Hepatocyte (in vitro differentiated cells): ENCODE measurements at regions not wholly inside any gene's neighbourhood (a gene's known extent, or its start where the extent isn't known, plus 50 kb on each side); places are given as distances from the start of the nearest gene placed in this dataset.

Experiments used
- DNase-seq: peaks from one replicate; pipeline ENCODE4 v3.0.0-alpha.2; 2016; ENCODE audit warnings: low spot score
- H2AFZ ChIP-seq: fragments of 200-600 bp; sonication (generic); 2 replicates; pipeline ENCODE4 v1.6.0; 2016; ENCODE audit warnings: antibody characterized with exemption, mild to moderate bottlenecking
- H3K27ac ChIP-seq: fragments of 200-600 bp; sonication (generic); 2 replicates; pipeline ENCODE4 v1.5.1; 2016; ENCODE audit warnings: mild to moderate bottlenecking
- H3K27me3 ChIP-seq: fragments of 200-600 bp; sonication (generic); 2 replicates; pipeline ENCODE4 v1.6.1; 2016
- H3K36me3 ChIP-seq: fragments of 200-600 bp; sonication (generic); replicated peaks from 2 replicates; pipeline ENCODE4 v1.5.1; 2016; ENCODE audit warnings: low read depth; ENCODE audit not compliant: insufficient read depth
- H3K4me1 ChIP-seq: fragments of 200-600 bp; sonication (generic); 2 replicates; pipeline ENCODE4 v1.5.1; 2016; ENCODE audit warnings: mild to moderate bottlenecking, moderate library complexity; ENCODE audit not compliant: insufficient read depth
- H3K4me2 ChIP-seq: fragments of 200-600 bp; sonication (generic); 2 replicates; pipeline ENCODE4 v1.6.0; 2016
- H3K4me3 ChIP-seq: fragments of 200-600 bp; sonication (generic); 2 replicates; pipeline ENCODE4 v1.5.1; 2016; ENCODE audit warnings: mild to moderate bottlenecking
- H3K79me2 ChIP-seq: fragments of 200-600 bp; sonication (generic); 2 replicates; pipeline ENCODE4 v1.6.0; 2017; ENCODE audit warnings: mild to moderate bottlenecking
- H3K9me2 ChIP-seq: fragments of 200-600 bp; sonication (generic); replicated peaks from 2 replicates; pipeline ENCODE4 v1.6.0; 2017; ENCODE audit warnings: mild to moderate bottlenecking; ENCODE audit not compliant: insufficient read depth
- H3K9me3 ChIP-seq: fragments of 200-600 bp; sonication (generic); 2 replicates; pipeline ENCODE4 v1.5.1; 2016; ENCODE audit warnings: low read depth, mild to moderate bottlenecking
- H4K20me1 ChIP-seq: fragments of 200-600 bp; sonication (generic); 2 replicates; pipeline ENCODE4 v1.6.0; 2016; ENCODE audit warnings: mild to moderate bottlenecking; ENCODE audit not compliant: insufficient read depth, poor library complexity, severe bottlenecking
- CTCF ChIP-seq: fragments of 200-600 bp; sonication (generic); IDR thresholded peaks from 2 replicates; pipeline ENCODE4 v1.5.1; 2016; ENCODE audit warnings: antibody characterized with exemption, mild to moderate bottlenecking; ENCODE audit not compliant: poor library complexity
- EZH2 ChIP-seq: fragments of 200-600 bp; sonication (generic); IDR thresholded peaks from 2 replicates; pipeline ENCODE4 v1.6.1; 2016; ENCODE audit warnings: antibody characterized with exemption, mild to moderate bottlenecking, borderline replicate concordance
- EZH2phosphoT487 ChIP-seq: fragments of 200-600 bp; sonication (generic); IDR thresholded peaks from one replicate; pipeline ENCODE4 v1.6.1; 2018; ENCODE audit warnings: antibody characterized with exemption, mild to moderate bottlenecking, low read depth, moderate library complexity; ENCODE audit not compliant: unreplicated experiment, severe bottlenecking
- WGBS: methylation state at CpG from one replicate; pipeline ENCODE4 v1.1.6; 2016; ENCODE audit warnings: low lambda C conversion rate; ENCODE audit errors: missing lambda C conversion rate; 5-methylcytosine and 5-hydroxymethylcytosine counted together

GRCh38 chr15:89385596-89386331 is 51.1 kb upstream of the POLG start:
- Histone ChIP-seq H3K27ac (no peak overlapping the region), H3K4me3 (no peak overlapping the region), H3K9me3 (no peaks in the 10 kb centered on the region), H2AFZ (no peak overlapping the region), H3K79me2 (no peaks in the 10 kb centered on the region), H3K36me3 (no peaks in the 10 kb centered on the region), H3K9me2 (no peaks in the 10 kb centered on the region), H3K4me2 (no peak overlapping the region), H4K20me1 (no peaks in the 10 kb centered on the region), H3K27me3 (peaks cover 48% of the 10 kb centered on the region), H3K4me1 (peaks cover 14% of the 10 kb centered on the region)
- WGBS = 87% methylated on average over 10 of the region's 10 CpGs
- no peak for DNase-seq
- TF ChIP-seq EZH2 (no peak), EZH2phosphoT487 (no peak), CTCF (no peak)
